ENCODE measurements at regions not wholly inside any gene's neighbourhood (a gene's known extent, or its start where the extent isn't known, plus 50 kb on each side); places are given as distances from the start of the nearest gene placed in this dataset.

- TF ChIP-seq, protein P1, sequence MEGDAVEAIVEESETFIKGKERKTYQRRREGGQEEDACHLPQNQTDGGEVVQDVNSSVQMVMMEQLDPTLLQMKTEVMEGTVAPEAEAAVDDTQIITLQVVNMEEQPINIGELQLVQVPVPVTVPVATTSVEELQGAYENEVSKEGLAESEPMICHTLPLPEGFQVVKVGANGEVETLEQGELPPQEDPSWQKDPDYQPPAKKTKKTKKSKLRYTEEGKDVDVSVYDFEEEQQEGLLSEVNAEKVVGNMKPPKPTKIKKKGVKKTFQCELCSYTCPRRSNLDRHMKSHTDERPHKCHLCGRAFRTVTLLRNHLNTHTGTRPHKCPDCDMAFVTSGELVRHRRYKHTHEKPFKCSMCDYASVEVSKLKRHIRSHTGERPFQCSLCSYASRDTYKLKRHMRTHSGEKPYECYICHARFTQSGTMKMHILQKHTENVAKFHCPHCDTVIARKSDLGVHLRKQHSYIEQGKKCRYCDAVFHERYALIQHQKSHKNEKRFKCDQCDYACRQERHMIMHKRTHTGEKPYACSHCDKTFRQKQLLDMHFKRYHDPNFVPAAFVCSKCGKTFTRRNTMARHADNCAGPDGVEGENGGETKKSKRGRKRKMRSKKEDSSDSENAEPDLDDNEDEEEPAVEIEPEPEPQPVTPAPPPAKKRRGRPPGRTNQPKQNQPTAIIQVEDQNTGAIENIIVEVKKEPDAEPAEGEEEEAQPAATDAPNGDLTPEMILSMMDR (IDR thresholded peaks at IDR 0.05) = no peak
- no peak for TF ChIP-seq POLR2A (IDR thresholded peaks at IDR 0.05)
Measured at GRCh38 chr2:239878686-239879085, 146.5 kb downstream of the NDUFA10 start.
